ENCODE measurements at regions not wholly inside any gene's neighbourhood (a gene's known extent, or its start where the extent isn't known, plus 50 kb on each side); places are given as distances from the start of the nearest gene placed in this dataset.

DNA sequence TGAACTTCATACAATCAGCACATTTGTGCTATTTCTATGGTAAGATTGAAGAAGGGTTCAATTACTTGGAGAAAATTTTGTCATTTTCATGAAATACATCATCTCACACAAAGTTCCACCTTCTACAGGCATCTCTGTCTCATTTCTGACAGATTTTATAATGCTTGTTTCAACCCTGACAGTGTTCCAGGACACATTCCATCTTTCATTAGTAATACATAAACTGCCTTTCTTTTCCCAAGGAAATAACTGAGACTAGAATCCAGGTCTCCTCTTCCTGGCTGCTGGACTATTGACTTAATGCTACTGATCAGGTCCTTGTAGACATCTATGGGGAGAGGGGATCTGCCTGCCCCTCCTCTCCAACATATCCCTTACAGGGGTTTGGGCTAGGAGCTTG lies 70.1 kb upstream of the PLPP4 start:
- no peak overlapping the region for H3K4me3 ChIP-seq (ENCODE audit: low read depth, low read length)
- DNase-seq (ENCODE audit: low read depth): no peak
- TF ChIP-seq, protein P1, sequence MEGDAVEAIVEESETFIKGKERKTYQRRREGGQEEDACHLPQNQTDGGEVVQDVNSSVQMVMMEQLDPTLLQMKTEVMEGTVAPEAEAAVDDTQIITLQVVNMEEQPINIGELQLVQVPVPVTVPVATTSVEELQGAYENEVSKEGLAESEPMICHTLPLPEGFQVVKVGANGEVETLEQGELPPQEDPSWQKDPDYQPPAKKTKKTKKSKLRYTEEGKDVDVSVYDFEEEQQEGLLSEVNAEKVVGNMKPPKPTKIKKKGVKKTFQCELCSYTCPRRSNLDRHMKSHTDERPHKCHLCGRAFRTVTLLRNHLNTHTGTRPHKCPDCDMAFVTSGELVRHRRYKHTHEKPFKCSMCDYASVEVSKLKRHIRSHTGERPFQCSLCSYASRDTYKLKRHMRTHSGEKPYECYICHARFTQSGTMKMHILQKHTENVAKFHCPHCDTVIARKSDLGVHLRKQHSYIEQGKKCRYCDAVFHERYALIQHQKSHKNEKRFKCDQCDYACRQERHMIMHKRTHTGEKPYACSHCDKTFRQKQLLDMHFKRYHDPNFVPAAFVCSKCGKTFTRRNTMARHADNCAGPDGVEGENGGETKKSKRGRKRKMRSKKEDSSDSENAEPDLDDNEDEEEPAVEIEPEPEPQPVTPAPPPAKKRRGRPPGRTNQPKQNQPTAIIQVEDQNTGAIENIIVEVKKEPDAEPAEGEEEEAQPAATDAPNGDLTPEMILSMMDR (IDR thresholded peaks at IDR 0.05; ENCODE audit: insufficient read depth, low read depth, low read length, missing control alignments): no peak

DNA sequence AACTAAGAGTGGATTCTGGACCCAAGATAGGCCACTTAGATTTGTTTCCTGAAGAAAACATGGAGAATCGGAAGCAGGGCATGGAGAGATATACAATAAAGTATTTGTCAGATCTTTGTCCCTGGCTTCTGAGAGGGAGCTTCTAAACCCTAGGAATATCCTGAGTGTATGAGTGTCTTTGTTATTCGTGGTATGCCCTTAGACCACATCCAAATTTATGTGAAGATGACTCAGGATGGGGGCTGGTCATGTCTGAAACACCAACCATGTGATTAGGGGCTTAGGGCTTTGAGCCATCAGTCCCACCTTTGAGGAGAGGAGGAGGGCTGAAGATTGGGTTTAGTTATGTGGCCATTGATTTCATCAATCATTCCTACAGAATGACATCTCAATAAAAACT lies 69.7 kb upstream of the PLPP4 start:
- TF ChIP-seq, protein P1 (IDR thresholded peaks at IDR 0.05; ENCODE audit: insufficient read depth, low read depth, low read length, missing control alignments): no peak
- no peak for DNase-seq (ENCODE audit: low read depth)
- H3K4me3 ChIP-seq (ENCODE audit: low read depth, low read length): no peak overlapping the region

DNA sequence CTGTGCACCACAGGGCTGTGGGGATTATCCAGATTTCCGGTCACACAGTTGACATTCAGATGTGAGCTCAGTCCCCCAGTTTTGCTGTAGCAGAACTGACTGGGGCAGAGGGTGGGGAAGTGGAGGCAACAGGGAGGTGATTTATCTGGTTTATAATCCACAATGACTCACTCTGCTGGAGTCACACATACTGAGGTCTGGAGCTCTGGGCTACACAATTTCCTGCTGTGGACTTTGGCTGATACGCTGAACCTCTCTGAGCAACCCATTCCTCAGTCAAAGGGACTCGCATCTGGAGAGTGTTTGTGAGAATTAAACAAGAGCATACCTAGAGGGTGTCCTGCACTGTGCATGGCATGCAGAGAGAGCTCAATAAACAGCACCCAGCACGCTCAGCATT lies 64.8 kb upstream of the PLPP4 start:
- DNase-seq (ENCODE audit: low read depth): no peak
- H3K4me3 ChIP-seq (ENCODE audit: low read depth, low read length): no peak overlapping the region
- TF ChIP-seq, protein P1 (IDR thresholded peaks at IDR 0.05; ENCODE audit: insufficient read depth, low read depth, low read length, missing control alignments): no peak

DNA sequence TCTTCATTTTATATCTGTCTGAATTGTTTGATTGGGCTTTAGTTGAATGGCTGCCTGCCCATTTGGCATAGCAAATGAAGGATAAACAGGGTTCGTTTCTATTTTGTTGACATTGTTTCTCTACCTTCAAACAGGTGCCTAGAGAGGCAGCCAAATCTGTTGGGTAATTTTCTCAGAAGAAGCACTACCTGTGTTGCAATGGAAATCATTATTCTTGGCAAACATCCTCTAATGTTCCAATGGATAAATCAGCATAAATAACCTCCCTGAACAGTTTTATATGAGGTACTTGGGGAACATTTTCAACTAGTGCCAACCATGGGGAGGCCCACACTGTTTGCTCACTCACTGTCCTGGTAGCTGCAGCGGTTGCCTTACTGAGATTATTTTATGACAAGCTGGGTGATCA lies 64.4 kb upstream of the PLPP4 start:
- TF ChIP-seq, protein P1 (IDR thresholded peaks at IDR 0.05; ENCODE audit: insufficient read depth, low read depth, low read length, missing control alignments): no peak
- DNase-seq (ENCODE audit: low read depth): no peak

DNA sequence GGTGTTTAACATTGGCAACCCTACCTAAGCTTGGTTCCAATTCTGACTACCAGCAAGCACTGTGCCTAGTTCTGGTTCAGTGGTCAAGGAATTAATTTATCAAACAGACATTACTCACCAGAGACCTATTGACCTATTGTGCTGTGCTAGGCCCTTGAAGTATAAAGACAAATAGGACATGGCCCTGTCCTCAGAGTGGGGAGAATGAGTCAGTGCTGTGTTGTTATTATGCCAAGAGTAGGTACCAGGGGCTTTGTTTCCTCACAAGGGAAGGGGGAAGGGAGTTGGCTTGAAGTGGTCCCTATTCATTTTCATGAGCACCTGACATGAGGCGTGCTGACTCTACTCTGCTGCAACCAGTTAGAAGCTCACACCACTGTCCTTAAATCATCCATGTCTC lies 62.6 kb upstream of the PLPP4 start:
- TF ChIP-seq, protein P1 (IDR thresholded peaks at IDR 0.05; ENCODE audit: insufficient read depth, low read depth, low read length, missing control alignments): no peak
- no peak for DNase-seq (ENCODE audit: low read depth)
- no peak overlapping the region for H3K4me3 ChIP-seq (ENCODE audit: low read depth, low read length)

More for the DNA sequence above, 64.4 kb upstream of the PLPP4 start:
- H3K4me3 ChIP-seq (ENCODE audit: low read depth, low read length): no peak overlapping the region

DNA sequence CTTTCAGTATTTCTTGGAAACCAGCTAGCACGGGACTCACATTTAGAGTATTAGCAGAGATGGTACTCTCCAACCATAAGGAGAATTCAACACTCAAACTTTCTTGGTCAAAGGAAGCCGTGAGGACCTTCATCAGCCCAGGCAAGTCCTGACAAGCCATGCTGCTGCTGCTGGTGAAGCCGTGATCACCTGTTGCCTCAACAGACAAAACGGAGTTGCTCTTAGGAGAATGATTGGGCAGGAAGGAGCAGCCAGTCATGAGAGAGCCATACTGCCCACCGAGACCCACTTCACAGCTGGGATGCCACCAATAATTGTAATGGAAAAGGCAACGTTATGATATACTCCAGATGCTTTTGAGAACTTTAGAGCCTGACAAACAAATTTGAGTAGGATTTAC lies 60.8 kb upstream of the PLPP4 start:
- peak; percentile 2 for DNase-seq (ENCODE audit: low read depth)
- TF ChIP-seq, protein P1 (IDR thresholded peaks at IDR 0.05; ENCODE audit: insufficient read depth, low read depth, low read length, missing control alignments): no peak
- H3K4me3 ChIP-seq (ENCODE audit: low read depth, low read length): no peak overlapping the region

DNA sequence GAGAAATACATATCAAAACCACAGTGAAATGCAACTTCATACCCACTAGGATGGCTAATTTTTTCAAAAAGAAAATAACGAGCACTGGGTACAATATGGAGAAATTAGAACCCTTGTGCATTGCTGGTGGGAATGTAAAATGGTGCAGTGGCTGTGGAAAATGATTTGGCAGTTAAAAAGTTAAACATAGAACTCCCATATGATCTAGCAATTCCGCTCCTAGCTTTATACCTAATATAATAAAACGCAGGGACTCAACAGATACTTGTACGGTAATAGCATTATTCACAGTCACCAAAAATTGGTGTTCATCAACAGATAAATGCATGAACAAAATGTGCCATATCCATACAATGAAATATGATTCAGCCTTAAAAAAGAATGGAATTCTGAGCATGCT lies 58.8 kb upstream of the PLPP4 start:
- no peak overlapping the region for H3K4me3 ChIP-seq (ENCODE audit: low read depth, low read length)

More for the DNA sequence above, 58.8 kb upstream of the PLPP4 start:
- DNase-seq (ENCODE audit: low read depth): no peak
- TF ChIP-seq, protein P1 (IDR thresholded peaks at IDR 0.05; ENCODE audit: insufficient read depth, low read depth, low read length, missing control alignments): no peak

Data from GM12865 (cell line).